Activated naive CD4-positive, alpha-beta T cell treated with anti-CD3 and anti-CD28 coated beads, Interleukin-2, amount 50 U/mL, for 24 hours (primary cell): ENCODE measurements at regions not wholly inside any gene's neighbourhood (a gene's known extent, or its start where the extent isn't known, plus 50 kb on each side); places are given as distances from the start of the nearest gene placed in this dataset.

Experiments used
- H3K27ac Mint-ChIP-seq: one replicate; pipeline ENCODE4 v1.8.0; 2021; ENCODE audit warnings: mild to moderate bottlenecking, mixed read lengths
- H3K27me3 Mint-ChIP-seq: one replicate; pipeline ENCODE4 v1.8.0; 2021; ENCODE audit warnings: mixed read lengths
- H3K36me3 Mint-ChIP-seq: one replicate; pipeline ENCODE4 v1.8.0; 2021; ENCODE audit warnings: mixed read lengths
- H3K4me1 Mint-ChIP-seq: one replicate; pipeline ENCODE4 v1.8.0; 2021; ENCODE audit warnings: mixed read lengths
- H3K4me3 Mint-ChIP-seq: one replicate; pipeline ENCODE4 v1.8.0; 2021; ENCODE audit warnings: mild to moderate bottlenecking, mixed read lengths
- H3K9me3 Mint-ChIP-seq: one replicate; pipeline ENCODE4 v1.8.0; 2021; ENCODE audit warnings: mixed read lengths

DNA sequence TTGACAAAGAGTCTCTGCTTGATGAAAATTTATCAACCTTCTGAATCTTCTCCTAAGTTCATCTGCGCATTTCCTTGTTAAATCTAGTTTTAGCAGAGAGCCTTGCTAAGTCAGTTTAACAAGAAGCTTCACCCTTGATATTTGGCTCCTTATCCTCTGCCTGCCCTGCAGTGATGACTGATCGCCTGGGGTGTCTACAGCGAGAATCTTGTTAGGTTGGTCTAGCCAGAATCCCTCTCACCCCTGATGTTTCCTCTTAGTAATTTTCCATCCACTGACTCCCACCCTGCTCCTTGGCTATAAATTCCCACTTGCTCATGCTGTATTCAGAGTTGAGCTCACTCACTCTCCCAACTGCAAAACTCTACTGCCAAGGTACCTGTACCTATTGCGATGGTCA, 114.1 kb downstream of the TENT5A start:
- H3K4me3 Mint-ChIP-seq = no peak overlapping the region
- H3K27me3 Mint-ChIP-seq = peaks cover 7% of the 10 kb centered on the region
- H3K36me3 Mint-ChIP-seq = no peaks in the 10 kb centered on the region
- no peak overlapping the region for H3K27ac Mint-ChIP-seq
- H3K9me3 Mint-ChIP-seq = peaks cover 9% of the 10 kb centered on the region
- H3K4me1 Mint-ChIP-seq = no peaks in the 10 kb centered on the region

DNA sequence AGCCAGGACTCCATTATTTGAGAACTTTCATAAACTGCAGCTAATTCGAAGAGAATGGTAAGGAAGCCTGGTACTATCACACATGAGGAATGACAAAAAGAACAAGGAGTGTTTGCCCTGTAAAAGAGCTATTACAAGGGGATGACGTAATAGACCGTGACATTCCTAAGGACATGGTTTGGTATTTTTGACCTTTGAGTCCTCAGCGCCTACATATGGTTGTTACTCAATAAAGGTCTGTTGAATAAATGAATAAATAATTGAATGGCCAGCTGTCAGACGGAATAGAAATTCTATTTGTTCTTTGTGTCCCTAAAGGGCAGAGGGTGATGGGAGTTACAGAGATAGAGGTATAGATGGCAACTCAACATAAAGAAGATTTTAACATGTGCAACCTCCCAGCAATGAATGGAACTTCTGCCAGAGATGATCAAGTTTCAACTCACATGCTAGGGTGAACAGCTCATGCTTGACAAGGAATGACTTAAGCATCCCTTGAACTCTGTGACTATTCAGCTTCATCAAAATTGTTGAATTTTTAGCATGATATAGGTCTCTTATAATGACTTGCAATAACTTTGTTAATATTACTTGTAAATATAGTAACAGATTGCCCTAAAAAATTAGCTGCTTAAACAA, 115.4 kb downstream of the TENT5A start:
- H3K27ac Mint-ChIP-seq = no peak overlapping the region
- H3K4me1 Mint-ChIP-seq = no peaks in the 10 kb centered on the region
- no peak overlapping the region for H3K4me3 Mint-ChIP-seq
- peaks cover 9% of the 10 kb centered on the region for H3K9me3 Mint-ChIP-seq
- H3K27me3 Mint-ChIP-seq = peaks cover 7% of the 10 kb centered on the region
- no peaks in the 10 kb centered on the region for H3K36me3 Mint-ChIP-seq

DNA sequence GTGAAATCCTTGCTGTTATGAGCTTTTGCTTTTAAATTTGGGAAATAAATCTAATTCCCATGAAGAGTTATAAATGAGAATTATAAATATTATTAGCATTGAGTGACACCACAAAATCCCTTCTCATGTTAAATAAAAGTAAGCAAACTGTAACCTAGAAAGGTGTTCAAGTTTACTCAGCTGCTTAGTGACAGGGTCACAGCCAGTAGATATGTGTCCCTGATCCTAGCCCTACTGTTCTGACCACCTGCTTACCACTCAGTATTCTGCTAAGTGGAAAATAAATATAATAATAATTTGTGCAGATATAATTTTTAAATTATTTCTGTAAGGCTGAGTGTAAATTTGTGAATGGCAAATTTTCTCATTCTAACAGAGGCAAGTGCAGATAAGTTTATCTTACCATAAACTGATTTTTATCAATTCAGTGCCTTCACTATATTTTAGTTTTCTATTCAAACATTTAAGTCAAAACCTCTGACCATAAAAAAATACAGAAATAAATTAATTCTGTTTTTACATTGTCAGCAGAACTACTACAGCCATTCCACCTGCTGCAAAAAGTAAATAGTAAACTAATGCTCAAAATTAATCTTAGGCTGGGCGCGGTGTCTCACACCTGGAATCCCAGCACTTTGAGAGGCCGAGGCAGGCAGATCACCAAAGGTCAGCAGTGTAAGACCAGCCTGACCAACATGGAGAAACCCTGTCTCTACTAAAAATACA, 118.2 kb downstream of the TENT5A start:
- H3K36me3 Mint-ChIP-seq = peaks cover 2% of the 10 kb centered on the region
- peaks cover 13% of the 10 kb centered on the region for H3K9me3 Mint-ChIP-seq
- no peak overlapping the region for H3K27ac Mint-ChIP-seq
- H3K4me1 Mint-ChIP-seq = no peaks in the 10 kb centered on the region
- no peak overlapping the region for H3K4me3 Mint-ChIP-seq
- peaks cover 2% of the 10 kb centered on the region for H3K27me3 Mint-ChIP-seq

DNA sequence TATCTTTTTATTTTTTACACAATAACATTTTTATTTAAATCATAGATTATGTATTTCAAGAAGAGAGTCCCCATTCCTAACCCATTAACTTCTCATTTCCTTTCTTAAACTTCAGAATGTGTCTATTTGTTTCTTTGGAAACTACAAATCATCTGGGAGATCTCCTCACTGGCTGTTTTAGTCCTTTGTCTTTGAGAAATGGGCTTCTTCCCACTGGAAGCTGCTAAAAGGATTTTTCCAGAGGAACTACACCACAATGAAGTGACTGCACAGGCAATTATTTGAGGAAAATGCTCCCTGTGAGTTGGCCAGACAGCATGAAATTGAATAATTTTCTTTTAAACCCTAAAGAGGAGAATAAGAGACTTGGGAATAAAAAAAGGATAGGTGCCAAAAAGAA, 119.1 kb downstream of the TENT5A start:
- no peaks in the 10 kb centered on the region for H3K4me1 Mint-ChIP-seq
- no peak overlapping the region for H3K4me3 Mint-ChIP-seq
- peaks cover 13% of the 10 kb centered on the region for H3K9me3 Mint-ChIP-seq
- no peak overlapping the region for H3K27ac Mint-ChIP-seq
- peaks cover 2% of the 10 kb centered on the region for H3K36me3 Mint-ChIP-seq
- peaks cover 2% of the 10 kb centered on the region for H3K27me3 Mint-ChIP-seq

DNA sequence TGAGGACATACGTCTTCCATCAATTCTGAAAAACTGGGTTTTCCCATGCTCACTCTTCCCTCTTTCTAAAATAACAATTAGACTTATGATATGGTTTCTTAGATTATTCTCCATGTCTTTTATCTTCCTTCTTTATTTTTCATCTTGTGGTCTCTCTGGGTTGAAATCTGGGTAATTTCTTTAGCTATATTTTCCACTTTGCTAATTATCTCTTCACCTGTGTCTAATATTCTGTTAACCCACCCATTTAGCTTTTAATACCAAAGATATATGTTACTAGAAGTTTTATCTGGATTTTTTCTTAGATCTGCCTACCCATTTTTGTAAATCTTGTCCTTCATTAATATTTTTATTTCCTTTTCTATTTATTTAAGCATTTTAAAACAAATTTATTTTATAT, 121.8 kb downstream of the TENT5A start:
- Mint-ChIP-seq H3K4me1 (no peaks in the 10 kb centered on the region), H3K4me3 (no peak overlapping the region), H3K27me3 (no peaks in the 10 kb centered on the region), H3K36me3 (peaks cover 2% of the 10 kb centered on the region), H3K27ac (no peak overlapping the region), H3K9me3 (peaks cover 13% of the 10 kb centered on the region)

DNA sequence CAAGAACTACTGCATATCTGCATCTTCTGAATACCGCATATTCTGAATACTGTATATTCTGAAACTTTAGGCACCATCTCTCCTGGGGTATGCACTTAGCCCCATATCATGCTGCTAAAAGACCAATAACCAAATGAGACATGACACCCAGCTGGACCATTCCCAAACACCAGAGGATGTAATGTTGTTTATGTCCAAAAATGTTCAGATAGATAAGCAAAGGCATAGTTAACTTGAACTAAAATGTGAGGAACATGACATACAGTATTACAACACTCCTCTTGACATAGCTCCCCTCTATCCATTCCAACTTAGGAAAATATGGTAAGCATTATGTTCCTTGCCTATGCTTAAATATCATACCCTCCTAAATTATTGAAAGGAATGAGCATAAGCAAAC, 127.3 kb downstream of the TENT5A start:
- H3K4me1 Mint-ChIP-seq = no peaks in the 10 kb centered on the region
- no peak overlapping the region for H3K27ac Mint-ChIP-seq
- H3K27me3 Mint-ChIP-seq = no peaks in the 10 kb centered on the region
- peaks cover 1% of the 10 kb centered on the region for H3K36me3 Mint-ChIP-seq
- H3K4me3 Mint-ChIP-seq = no peak overlapping the region
- no peaks in the 10 kb centered on the region for H3K9me3 Mint-ChIP-seq

DNA sequence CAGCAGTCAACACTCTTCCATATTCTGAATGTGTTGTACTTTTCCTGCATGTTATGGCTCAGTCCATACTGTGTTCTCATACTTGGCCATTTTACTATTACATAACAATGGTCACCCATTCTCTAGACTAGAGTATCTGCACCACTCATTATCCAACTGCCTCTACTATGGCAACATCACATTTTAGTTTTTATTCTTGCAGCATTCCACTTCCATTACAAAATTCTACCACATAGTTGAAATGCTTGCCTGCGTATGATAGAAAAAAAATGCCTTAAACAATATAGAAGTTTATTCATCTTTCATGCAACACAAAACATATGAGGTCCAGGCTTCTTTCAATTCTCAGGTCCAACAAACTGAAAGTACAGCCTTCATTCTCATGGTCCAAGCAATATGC, 128.0 kb downstream of the TENT5A start:
- Mint-ChIP-seq H3K4me1 (no peaks in the 10 kb centered on the region), H3K36me3 (peaks cover 1% of the 10 kb centered on the region), H3K27ac (no peak overlapping the region), H3K4me3 (no peak overlapping the region), H3K27me3 (no peaks in the 10 kb centered on the region), H3K9me3 (no peaks in the 10 kb centered on the region)

DNA sequence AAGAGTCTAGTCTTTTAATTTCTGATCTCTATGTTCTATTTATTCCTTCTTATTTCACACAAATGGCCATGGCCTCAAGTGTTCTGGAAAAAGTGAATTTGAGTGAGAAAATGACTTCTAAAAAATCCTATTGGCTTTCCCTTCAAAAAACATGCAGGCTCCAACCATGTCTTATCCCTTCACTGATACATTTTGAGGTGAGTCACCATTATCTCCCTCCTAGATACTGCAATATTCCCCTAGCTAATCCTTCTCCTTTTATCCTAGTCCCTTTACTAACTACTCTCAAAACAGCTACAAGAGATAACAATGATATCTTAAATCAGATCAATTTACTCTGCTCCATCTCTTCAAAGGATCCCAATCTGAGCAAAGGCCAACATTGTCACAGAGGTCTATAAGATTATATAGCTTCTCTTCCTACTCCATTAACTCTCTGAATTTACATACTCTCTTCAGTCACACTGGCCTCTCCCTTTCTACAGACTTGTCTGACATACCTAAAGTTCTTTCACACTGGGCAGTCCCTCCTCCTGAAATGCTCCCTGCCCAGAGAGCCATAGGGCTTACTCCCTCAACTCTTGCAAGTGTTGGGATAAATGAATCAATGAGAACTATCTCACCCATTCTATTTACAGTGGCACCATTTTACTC, 129.2 kb downstream of the TENT5A start:
- Mint-ChIP-seq H3K36me3 (peaks cover 1% of the 10 kb centered on the region), H3K27ac (no peak overlapping the region), H3K9me3 (no peaks in the 10 kb centered on the region), H3K4me1 (no peaks in the 10 kb centered on the region), H3K27me3 (no peaks in the 10 kb centered on the region), H3K4me3 (no peak overlapping the region)

DNA sequence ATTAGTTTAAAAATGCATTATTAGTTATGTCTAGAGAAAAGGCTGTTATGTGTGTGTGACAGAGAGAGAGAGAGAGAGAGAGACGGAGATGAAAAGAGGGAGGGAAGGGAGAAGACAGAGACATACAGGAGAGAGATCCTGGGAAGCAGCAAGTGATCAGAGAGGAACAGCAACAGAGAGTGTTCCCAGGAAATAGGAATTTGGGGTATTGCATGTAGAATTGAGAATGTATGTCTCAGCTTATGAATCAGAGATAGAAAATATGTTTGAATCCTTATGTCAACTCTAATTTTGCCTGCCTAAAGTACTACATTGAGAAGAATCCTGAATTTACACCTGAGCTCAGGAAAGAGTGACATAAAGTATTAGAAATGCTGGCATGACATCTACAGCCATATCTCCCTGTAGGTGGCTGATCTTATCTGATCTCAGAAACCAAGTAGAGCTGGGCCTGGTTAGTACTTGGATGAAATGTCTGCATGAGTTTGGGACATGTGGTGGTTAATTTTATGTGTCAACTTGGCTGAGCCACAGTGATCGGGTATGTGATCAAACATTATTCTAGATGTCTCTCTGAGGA, 130.6 kb downstream of the TENT5A start:
- no peak overlapping the region for H3K4me3 Mint-ChIP-seq
- no peaks in the 10 kb centered on the region for H3K27me3 Mint-ChIP-seq
- no peak overlapping the region for H3K27ac Mint-ChIP-seq
- no peaks in the 10 kb centered on the region for H3K9me3 Mint-ChIP-seq
- H3K36me3 Mint-ChIP-seq = peaks cover 1% of the 10 kb centered on the region
- H3K4me1 Mint-ChIP-seq = no peaks in the 10 kb centered on the region

DNA sequence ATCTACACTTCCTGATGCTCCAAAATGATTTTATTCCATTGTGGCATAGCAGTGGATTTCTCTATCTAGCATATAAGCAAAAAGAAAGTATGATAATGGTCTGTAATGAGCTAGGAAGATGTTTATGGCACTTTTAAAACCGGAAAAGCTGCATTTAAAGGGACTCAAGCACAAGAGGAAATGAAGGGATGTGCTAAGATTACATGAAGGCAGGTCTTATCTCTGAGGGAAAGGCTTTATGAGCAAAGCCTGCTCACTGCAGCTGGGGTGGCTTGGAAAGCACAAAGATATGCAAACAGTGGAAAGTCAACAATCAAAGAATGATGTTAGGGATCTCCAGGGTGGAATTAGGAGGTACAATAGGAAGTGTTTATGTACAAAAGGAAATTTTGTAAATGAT, 138.2 kb downstream of the TENT5A start:
- no peak overlapping the region for H3K27ac Mint-ChIP-seq
- no peaks in the 10 kb centered on the region for H3K9me3 Mint-ChIP-seq
- no peaks in the 10 kb centered on the region for H3K36me3 Mint-ChIP-seq
- H3K4me1 Mint-ChIP-seq = peaks cover 6% of the 10 kb centered on the region
- H3K27me3 Mint-ChIP-seq = no peaks in the 10 kb centered on the region
- H3K4me3 Mint-ChIP-seq = no peak overlapping the region

DNA sequence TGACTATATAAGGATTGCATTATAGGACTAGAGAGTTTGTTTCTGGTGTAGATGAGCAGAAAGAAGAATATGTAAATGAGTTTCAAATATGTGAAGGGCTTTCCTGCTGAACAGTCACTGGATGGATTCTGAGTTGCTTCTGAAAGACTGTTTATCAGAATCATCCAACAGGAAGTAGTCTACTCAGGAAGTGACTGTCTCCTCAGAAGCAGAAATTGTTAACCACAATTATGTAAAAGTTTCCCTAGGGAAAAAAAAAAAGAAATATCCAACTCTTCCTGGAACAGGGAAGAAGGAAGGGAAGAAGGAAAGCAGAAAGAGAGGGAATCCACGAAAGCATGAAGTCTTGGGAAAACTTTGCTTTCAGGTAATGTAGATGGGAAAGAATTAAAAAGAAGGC, 138.9 kb downstream of the TENT5A start:
- H3K4me3 Mint-ChIP-seq = no peak overlapping the region
- peaks cover 6% of the 10 kb centered on the region for H3K4me1 Mint-ChIP-seq
- H3K27ac Mint-ChIP-seq = no peak overlapping the region
- no peaks in the 10 kb centered on the region for H3K9me3 Mint-ChIP-seq
- H3K36me3 Mint-ChIP-seq = no peaks in the 10 kb centered on the region
- H3K27me3 Mint-ChIP-seq = no peaks in the 10 kb centered on the region

DNA sequence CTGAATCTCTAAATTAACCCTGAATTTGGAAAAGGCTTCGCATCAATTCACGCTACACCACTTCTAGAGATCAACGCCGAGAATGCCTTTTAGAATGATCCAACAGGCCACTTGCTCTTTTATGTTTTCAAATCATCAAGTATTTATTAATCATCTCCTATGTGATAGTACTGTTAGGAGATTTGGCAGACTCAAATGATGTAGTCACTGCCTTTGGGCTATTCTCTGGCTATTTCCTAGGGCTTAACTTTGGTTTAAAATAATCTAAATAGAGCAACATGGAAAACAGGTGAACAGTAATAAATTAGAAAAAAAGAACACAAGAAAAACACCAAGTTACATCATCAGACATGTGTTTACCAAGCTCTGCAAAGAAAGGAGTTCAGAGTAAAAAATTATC, 140.3 kb downstream of the TENT5A start:
- H3K36me3 Mint-ChIP-seq = no peaks in the 10 kb centered on the region
- no peak overlapping the region for H3K27ac Mint-ChIP-seq
- no peaks in the 10 kb centered on the region for H3K9me3 Mint-ChIP-seq
- H3K4me3 Mint-ChIP-seq = no peak overlapping the region
- no peaks in the 10 kb centered on the region for H3K27me3 Mint-ChIP-seq
- H3K4me1 Mint-ChIP-seq = peaks cover 6% of the 10 kb centered on the region

DNA sequence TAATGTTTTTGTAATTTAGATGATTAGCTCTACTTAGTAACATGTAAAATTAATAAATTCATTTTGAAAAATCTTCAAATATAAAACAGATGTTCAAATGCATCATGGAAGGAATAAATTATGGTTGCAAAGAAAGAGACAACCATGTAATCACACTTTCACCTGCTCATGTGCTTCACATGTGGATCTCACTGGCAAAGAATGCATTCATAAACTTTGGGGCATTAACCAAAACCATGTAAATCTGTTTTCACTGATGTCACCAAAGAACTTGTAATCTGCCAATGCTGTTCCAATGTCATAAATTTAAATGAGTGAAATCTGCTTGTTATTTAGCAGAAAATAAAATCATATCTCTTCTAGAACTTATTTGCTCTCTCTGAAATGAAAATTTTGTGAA, 142.7 kb downstream of the TENT5A start:
- Mint-ChIP-seq H3K4me3 (no peak overlapping the region), H3K36me3 (no peaks in the 10 kb centered on the region), H3K4me1 (peaks cover 6% of the 10 kb centered on the region), H3K9me3 (no peaks in the 10 kb centered on the region), H3K27me3 (no peaks in the 10 kb centered on the region), H3K27ac (no peak overlapping the region)

DNA sequence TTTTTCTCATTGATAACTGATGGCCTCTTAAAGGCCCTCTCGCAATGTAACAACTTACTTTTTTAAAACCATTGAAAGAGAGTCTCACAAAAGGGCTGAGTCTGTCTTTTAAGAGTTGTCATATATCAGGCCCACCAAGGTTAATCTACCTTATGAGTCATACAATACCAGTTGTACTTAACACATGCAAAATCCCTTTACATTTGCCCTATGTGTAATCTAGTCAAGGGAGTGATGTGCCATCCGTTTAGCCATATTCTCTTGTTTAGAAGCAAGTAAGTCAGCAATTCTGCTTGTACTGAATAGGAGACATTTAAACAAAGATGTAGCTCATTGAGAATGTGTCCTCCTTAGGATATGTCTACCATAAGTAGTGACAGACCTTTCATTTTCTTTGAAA, 143.7 kb downstream of the TENT5A start:
- H3K4me3 Mint-ChIP-seq = no peak overlapping the region
- H3K9me3 Mint-ChIP-seq = peaks cover 8% of the 10 kb centered on the region
- H3K36me3 Mint-ChIP-seq = no peaks in the 10 kb centered on the region
- H3K4me1 Mint-ChIP-seq = peaks cover 6% of the 10 kb centered on the region
- no peak overlapping the region for H3K27ac Mint-ChIP-seq
- no peaks in the 10 kb centered on the region for H3K27me3 Mint-ChIP-seq

DNA sequence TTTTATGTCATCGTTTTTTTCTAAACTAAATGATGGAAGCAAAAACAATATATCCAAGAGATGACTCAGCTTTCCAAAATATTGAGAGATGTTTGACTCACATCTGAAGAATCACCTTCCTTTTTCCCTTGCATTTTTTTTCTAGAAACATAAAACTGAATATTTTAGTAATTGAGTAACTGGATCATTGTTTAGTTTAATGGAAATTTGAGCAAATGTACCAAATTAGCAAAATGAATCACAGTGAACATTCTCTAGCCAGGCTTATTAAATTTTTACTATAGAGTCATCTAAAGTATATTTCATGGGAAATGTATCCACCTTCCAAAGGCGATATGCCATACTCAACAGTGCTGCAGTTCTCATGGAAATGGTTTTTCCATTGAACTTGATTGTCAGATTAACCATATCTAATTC, 145.5 kb downstream of the TENT5A start:
- no peak overlapping the region for H3K27ac Mint-ChIP-seq
- H3K4me1 Mint-ChIP-seq = no peaks in the 10 kb centered on the region
- H3K9me3 Mint-ChIP-seq = peaks cover 20% of the 10 kb centered on the region
- no peaks in the 10 kb centered on the region for H3K27me3 Mint-ChIP-seq
- no peaks in the 10 kb centered on the region for H3K36me3 Mint-ChIP-seq
- H3K4me3 Mint-ChIP-seq = no peak overlapping the region

DNA sequence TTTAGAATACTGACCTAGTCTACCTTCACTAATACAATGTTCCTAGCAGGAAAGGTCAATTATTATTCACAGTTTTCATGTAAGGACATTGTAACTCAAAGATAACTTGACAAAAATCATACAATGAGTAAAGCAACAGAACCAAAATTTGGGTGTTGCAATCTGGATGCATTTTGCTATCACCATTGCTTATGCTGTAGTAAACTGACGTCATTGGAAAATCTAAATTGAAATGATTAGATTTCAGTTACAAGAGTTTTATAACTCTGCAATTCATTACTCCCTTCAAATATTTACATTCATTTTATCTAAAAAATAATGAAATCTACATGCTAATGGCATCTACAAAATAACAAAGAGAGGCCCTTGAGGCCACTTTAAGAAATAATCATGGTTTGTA, 147.0 kb downstream of the TENT5A start:
- H3K27me3 Mint-ChIP-seq = peaks cover 2% of the 10 kb centered on the region
- no peaks in the 10 kb centered on the region for H3K4me1 Mint-ChIP-seq
- no peaks in the 10 kb centered on the region for H3K36me3 Mint-ChIP-seq
- H3K27ac Mint-ChIP-seq = no peak overlapping the region
- H3K9me3 Mint-ChIP-seq = peaks cover 20% of the 10 kb centered on the region
- no peak overlapping the region for H3K4me3 Mint-ChIP-seq
